GM21717 (cell line): ENCODE measurements at regions not wholly inside any gene's neighbourhood (a gene's known extent, or its start where the extent isn't known, plus 50 kb on each side); places are given as distances from the start of the nearest gene placed in this dataset.
"Not testable (repeated sequence)": the region's sequence is repeated elsewhere in the genome, so short reads cannot be mapped to it uniquely, and the experiment has no call there.

ENCODE experiments used
- ATAC-seq: cut with Tn5 transposase; IDR thresholded peaks from one replicate; pipeline ENCODE4 v1.9.1; 2021; ENCODE audit warnings: mild to moderate bottlenecking, moderate library complexity; ENCODE audit not compliant: unreplicated experiment

DNA sequence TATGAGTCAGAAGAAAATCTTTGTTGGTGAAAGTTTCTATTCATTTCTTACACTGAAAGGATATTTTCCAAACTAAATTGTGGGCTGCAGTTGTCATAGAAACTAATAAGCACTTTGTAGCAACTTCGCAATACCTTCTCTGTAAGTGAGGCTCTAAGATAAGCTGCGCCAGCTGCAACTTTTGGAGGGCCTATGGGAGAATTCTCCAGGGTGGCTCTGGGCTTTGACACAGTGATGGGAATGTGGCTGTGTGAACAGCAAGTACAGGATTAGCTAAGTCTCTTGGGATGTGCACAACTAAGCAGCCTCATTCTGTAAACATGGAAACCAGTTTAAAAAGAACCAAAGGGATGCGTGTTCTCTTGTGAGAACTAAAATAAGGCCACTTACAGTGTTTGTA, 124.6 kb upstream of the SGO1 start:
- no peak for ATAC-seq

DNA sequence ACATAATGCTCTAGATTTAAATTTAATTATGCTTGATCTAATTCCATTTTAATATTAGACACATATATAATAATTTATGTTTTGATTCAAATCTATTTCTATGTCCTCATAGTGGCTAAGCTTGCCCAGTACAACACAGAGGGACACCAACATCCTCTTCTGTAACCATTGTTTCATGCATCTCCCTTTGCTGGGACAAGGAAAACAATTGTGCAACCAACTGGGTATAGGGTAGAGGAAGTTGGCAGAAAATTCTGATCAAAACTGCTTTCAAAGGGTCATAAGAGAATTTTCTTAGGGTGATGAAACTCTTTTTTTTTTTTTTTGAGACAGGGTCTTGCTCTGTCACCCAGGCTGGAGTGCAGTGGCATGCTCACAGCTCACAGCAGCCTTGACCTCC, 121.4 kb upstream of the SGO1 start:
- no peak for ATAC-seq

DNA sequence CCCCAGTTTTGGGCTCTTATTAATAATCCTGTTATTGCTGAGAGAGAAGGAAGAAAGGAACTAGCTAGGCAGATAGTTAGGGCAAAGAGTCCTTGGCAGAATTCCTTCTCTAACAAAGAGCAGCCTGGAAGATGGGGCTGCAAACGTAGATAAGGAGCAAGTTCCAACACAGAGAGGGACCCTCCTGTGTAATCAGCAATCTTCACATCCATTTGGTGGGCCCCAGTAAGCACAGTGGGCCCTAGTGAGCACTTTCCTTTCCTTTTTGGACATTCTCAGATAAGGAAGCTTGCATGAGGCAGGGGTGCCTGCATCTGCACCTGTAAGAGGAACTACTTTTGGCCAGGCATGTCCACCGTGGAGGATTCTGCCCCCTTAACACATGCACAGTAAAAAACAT, 119.6 kb upstream of the SGO1 start:
- no peak for ATAC-seq

DNA sequence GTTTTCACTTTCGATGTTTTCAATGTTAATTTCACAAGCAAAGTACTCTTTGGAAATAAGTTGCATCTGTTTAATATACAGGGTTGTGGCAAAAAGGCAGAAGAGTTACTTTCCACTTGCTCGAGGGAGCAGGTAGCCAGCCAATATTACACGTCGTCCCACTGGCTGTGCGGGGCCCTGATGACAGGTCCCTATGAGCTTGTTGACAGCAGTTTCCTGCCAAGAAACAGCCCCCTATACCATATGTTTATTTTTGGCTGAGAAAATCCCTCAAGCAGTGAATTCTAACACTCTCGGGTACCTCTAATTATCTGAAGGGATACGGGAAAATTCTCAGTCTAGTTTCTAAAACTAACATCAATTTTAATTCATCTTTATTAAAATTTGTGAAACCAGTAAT, 116.8 kb upstream of the SGO1 start:
- ATAC-seq: no peak

DNA sequence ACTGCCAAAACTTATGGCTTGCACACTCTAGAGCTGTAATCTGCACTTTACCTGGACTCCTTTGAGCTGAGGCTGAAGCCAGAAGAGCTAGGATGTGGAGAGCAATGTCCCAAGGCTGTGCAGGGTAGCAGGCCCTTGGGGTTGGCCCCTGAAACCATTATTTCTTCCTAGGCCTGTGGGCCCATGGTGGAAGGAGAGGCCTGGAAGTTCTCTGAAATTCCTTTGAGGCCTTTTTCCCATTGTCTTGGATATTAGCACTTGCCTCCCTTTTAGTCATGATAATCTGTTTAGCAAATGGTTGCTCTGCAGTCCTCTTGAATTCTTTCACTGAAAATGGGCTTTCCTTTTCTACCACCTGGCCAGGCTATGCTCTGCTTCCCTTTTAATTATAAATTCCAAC, 102.0 kb upstream of the SGO1 start:
- no peak for ATAC-seq

DNA sequence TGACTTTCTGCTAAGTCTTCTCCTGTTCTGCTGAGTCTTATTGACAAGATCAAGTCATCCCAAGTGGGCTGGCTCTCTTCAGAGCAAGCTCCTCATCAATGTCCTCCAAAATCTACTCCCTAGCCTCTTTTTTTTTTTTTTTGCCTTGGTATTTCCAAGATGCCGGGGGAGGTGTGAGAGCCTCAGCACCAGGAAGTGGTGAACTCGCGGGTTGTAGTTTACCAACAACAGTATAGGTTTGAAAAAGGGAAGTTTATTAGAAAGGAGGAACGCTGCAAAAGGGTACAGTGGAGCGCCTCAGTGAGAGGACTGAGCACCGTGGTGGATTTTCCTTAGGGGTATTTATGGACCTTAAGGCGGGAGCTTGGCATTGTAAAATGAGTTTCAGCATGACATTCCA, 94.3 kb upstream of the SGO1 start:
- no peak for ATAC-seq

DNA sequence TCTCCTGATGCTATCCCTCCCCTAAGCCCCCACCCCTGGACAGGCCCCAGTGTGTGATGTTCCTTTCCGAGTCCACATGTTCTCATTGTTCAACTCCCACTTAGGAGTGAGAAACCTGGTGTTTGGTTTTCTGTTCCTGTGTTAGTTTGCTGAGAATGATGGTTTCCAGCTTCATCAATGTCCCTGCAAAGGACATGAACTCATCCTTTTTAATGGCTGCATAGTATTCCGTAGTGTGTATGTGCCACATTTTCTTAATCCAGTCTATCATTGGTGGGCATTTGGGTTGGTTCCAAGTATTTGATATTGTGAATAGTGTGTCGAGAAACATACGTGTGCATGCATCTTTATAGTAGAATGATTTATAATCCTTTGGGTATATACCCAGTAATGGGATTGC, 80.0 kb upstream of the SGO1 start:
- not testable (repeated sequence) for ATAC-seq

DNA sequence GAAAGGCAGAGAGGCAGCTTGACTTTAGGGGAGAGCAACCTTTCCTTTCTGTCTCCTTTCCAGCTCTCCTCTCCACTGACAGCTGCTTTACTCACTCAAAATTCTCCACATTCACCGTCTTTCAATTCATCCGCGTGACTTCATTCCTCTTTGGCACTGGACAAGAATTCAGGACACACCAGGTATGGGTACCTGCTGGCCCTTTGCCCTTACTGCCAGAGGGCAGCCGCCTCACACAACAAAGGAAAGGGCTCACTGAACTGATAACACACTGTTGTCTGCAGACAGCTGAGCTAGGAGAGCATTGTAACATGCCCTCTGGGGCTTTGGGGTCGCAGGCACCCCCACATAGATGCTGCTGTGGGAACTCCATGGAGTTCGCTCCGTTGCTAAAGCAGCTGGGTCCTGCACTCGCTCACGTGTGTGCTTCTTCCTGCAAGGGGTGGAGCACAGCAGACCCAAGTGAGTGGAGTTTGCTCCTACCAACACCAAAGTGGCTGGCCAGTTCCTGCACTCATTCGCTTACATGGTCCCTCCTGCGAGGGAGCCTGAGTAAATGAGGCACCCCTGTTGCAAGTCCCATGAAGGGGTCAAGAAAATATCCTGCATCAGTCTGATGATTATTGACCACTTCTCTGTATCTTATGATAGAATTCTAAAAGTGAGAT, 79.0 kb upstream of the SGO1 start:
- no peak for ATAC-seq

DNA sequence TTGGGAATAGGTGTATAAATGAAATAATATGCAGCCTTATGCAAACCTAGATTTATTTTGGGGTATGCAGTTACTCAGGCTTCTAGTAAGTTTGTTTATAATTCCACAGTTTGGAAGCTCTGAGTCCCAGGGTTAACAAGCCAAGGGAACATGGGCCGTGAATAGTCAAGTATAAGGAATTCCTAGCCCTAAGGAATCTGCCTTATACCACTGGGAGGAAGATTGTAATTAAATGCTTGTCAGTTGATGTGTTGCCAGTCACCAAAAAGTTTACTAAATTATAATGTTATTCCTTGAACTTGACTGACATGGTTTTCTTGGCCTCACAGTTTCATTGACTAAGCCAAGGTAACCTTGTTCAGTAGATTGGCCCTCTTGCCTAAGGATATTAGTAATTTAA, 72.4 kb upstream of the SGO1 start:
- no peak for ATAC-seq

DNA sequence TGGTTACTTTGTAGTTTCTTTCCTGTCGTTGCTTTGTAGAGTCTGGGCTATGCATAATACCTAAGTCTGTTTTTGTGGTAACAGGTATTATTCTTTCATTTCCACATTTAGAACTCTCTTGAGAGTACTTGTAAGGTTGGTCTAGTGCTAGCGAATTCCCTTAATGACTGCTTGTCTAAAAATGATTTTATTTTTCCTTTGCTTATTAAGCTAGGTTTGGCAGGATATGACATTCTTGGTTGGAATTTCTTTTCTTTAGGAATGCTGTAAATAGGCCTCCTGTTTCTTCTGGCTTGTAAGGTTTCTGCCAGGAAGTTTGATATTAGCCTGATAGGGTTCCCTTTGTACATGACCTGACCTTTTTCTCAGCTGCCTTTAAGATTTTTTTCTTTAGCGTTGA, 70.1 kb upstream of the SGO1 start:
- peak; percentile 90 for ATAC-seq

DNA sequence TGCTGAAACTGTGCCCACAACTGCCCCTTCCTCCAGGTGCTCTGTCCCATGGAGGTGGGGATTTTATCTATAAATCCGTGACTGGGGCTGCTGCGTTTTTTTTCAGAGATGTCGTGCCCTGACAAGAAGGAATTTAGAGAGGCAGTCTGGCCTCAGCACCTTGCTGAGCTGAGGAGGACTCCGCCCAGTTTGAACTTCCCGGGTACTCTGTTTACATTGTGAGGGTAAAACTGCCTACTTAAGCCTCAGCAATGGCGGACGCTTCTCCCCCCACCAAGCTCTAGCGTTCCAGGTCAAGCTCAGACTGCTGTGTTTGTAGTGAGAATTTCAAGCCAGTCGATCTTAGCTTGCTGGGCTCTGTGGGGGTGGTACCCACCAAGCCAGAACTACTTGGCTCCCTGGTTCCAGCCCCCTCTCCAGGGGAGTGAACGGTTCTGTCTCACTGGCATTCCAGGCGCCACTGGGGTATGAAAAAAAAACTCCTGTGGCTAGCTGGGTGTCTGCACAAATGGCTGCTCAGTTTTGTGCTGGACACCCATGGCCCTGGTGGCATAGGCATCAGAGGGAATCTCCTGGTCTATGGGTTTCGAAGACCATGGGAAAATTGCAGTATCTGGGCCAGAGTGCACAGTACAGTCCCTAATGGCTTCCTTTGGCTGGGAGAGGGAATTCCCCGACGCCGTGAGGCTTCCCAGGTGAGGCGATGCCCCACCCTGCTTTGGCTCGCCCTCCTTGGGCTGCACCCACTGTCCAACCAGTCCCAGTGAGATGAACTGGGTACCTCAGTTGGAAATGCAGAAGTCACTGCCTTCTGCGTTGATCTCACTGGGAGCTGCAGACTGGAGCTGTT, 68.5 kb upstream of the SGO1 start:
- no peak for ATAC-seq

DNA sequence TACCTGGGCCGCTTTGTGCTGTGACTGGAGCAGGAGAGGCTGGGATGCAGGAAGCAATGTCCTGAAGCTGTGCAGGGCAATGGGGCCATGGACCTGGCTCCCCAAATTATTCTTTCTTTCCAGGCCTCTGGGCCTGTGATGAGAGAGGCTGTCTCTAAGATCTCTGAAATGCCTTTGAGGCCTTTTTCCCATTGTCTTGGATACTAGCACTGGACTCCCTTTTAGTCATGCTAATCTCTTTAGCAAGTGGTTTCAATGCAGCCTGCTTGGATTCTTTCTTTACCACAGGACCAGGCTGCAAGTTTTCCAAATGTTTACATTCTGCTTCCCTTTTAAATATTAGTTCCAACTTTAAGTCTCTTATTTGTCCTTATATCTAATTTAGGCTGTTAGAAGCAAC, 64.8 kb upstream of the SGO1 start:
- no peak for ATAC-seq

DNA sequence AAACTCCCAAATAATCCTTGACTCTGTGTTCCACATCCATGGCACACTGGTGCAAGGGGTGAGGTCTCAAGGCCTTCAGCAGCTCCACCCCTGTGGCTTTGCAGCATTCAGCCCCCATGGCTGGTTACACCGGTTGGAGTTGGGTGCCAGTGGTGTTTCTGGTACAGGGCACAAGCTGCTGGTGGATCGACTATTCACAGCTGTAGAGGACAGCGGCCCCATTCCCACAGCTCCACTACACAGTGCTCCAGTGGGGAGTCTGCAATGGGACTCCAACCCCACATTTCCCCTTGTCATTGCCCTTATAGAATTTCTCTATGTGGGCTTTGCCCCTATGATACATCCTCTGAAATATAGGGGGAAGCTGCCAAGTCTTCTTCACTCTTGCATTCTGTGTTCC, 64.3 kb upstream of the SGO1 start:
- ATAC-seq: no peak

DNA sequence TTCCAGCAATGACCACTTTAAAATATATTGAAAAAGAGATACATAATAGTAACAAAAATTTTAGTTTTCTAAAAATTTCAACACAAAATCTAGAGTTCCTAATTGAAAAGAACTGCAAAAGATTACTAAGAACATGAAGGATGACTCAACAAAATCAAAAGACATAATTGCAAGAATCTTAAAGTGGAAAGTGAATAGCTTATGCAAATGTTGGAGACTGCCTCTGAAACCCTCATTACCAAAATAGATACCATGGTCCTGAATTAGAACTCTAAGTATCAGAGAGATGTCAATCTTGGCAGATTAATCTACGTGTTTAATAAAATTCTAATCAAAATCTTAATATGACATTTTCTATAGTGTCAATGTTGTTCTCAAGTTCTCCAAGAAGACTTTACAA, 60.7 kb upstream of the SGO1 start:
- peak; percentile 95 for ATAC-seq

DNA sequence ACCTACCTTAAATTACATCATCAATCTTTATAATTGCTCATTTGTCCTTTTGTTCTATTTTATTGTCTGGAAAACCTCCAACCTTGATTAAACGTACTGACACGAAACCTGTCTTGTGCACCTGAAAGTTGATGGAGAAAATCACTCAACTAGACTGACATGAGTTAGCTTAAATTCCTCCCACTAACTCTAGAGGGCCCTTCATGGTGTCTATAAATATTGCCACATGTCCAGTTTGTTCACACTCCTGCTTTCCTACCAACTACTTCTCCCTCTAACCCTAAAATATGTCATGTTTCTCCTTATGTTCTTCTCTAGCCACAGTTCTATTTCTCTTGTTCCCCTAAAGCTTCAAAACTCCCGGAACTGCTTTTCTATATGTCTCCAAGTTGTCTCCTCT, 59.8 kb upstream of the SGO1 start:
- peak; percentile 36 for ATAC-seq

DNA sequence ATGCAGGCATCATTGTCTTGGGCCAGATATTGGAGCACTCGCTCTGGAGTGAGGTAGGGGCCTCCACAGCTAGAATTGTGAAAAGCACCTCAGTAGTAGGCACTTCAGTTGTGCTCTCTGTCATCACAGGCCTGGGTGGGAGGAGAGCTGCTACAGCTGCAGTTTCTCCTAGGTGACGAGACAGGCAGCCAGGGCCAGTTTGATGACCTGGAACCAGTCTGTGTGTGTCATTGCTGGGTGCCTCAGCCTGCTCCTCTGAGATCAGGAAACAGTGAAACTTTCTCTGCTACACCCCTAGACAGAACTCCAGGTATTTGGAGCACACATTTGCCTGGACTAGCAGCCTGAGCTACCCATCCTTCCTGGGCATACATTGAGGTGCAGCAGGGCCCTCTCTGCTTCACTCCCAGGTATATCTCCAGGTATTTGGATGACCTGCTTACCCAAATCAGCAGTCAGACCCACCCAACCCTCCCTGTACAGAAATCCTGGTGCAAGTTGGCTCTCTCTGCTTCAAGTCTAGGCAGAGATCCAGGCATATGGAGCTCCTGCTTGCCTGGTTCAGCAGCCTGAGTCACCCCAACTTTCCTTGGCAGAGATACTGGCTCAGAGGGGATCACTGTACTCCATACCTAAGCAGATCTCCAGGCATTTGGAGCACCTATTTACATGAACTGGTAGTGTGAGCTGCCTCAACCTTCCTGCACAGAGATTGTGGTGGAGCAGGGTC, 54.3 kb upstream of the SGO1 start:
- no peak for ATAC-seq

DNA sequence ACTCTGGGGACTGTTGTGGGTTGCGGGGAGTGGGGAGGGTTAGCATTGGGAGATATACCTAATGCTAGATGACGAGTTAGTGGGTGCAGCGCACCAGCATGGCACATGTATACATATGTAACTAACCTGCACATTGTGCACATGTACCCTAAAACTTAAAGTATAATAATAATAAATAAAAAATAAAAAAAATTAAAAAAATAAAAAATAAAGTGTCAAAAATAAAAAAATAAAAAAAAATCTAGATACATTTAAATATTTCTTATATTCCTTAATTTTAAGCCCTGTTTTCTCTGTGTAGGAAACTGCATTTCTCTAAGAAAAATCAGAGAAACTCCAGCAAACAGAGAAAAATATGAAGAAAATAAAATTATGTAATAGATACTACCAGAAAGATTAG, 52.2 kb upstream of the SGO1 start:
- not testable (repeated sequence) for ATAC-seq

DNA sequence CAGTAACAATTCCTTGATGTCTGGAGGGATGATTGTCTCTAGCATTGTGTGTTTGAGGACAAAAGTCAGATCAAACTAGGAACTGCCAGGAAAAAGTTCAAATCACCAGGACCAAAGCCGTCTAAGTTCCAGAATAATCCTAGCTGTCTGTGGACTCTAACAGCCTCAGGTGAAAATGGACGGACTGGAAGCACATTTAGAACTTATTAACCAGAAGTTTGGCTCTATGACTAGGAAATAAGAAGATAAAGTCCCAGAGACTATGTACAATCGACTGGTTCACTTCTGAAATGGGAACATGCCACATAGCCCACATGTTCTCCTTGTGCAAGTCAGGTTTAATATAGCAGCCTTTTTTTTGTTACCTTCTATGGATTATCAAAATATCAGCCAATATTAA, 50.6 kb upstream of the SGO1 start:
- ATAC-seq: no peak
